ENCODE measurements at regions not wholly inside any gene's neighbourhood (a gene's known extent, or its start where the extent isn't known, plus 50 kb on each side); places are given as distances from the start of the nearest gene placed in this dataset.

DNA sequence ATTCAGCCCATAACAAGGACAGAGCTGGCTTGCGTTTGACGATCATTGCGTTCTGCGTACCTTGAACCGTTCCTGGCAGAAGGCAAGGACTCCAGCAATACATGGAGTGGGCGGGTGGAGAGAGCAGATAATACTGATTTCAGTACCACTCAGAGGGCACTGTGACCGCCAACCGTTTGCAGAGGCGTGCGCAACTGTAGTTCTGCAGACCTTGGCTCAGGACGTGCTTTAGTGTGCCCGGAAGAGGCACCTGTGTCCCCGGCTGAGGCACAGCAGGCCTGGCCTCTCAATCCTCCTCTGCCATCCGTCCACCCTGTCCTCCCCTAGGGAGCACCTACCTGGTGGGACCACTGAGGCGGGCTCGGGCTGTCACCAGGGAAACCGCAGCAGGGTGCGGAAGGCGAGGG is 117.6 kb upstream of the USP29 start:
- DNase-seq (ENCODE audit: low read depth in 1 of 2, low spot score in 1 of 2) (no peak), FAIRE-seq (no peak)
- TF ChIP-seq ZNF302 (CRISPR knock-in tag; IDR thresholded peaks at IDR 0.05) (no peak), EHF (CRISPR knock-in tag; IDR thresholded peaks at IDR 0.05) (no peak), BHLHE40 (IDR thresholded peaks at IDR 0.05; ENCODE audit: low read depth, low read length) (no peak), SMC3 (IDR thresholded peaks at IDR 0.05) (no peak), POLR2AphosphoS2 (conservative IDR thresholded peaks at IDR 0.05; ENCODE audit: low read length) (no peak), SREBF2 (IDR thresholded peaks at IDR 0.05) (no peak), KDM5A (IDR thresholded peaks at IDR 0.05) (no peak)
- TF ChIP-seq, protein P1, sequence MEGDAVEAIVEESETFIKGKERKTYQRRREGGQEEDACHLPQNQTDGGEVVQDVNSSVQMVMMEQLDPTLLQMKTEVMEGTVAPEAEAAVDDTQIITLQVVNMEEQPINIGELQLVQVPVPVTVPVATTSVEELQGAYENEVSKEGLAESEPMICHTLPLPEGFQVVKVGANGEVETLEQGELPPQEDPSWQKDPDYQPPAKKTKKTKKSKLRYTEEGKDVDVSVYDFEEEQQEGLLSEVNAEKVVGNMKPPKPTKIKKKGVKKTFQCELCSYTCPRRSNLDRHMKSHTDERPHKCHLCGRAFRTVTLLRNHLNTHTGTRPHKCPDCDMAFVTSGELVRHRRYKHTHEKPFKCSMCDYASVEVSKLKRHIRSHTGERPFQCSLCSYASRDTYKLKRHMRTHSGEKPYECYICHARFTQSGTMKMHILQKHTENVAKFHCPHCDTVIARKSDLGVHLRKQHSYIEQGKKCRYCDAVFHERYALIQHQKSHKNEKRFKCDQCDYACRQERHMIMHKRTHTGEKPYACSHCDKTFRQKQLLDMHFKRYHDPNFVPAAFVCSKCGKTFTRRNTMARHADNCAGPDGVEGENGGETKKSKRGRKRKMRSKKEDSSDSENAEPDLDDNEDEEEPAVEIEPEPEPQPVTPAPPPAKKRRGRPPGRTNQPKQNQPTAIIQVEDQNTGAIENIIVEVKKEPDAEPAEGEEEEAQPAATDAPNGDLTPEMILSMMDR (IDR thresholded peaks at IDR 0.05) = no peak
- TF ChIP-seq, protein P2, sequence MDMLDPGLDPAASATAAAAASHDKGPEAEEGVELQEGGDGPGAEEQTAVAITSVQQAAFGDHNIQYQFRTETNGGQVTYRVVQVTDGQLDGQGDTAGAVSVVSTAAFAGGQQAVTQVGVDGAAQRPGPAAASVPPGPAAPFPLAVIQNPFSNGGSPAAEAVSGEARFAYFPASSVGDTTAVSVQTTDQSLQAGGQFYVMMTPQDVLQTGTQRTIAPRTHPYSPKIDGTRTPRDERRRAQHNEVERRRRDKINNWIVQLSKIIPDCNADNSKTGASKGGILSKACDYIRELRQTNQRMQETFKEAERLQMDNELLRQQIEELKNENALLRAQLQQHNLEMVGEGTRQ (IDR thresholded peaks at IDR 0.05) = no peak

DNA sequence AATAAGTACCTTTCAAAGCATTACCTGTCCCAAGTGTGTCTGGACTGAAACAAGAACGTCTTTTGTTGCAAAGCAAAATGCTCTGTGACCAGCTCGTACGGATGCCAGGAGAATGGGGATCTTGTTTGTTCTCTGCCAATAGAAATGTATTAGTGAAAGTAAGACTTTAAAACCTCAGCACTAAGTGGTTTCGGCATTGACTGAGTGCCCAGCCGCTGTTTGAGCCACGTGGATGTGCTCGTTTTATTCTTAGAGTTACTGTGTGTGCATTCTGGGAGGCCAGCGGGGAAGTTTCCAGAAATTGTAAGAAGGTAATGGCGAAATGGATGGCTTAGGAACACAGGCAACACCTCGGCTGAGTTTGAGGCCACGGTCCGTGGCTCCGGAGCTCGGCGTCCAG is 117.1 kb upstream of the USP29 start:
- FAIRE-seq (no peak), ATAC-seq (no peak), DNase-seq (ENCODE audit: low read depth in 1 of 2, low spot score in 1 of 2) (no peak)
- ChIA-PET POLR2A (no interaction called here), CTCF (no interaction called here)
- WGBS (ENCODE audit: missing lambda C conversion rate) = 24% methylated on average over 15 of the region's 15 CpGs
- Histone ChIP-seq H3K9me3 (peaks cover 54% of the 10 kb centered on the region), H3K4me3 (no peak overlapping the region), H3K27ac (no peak overlapping the region), H3K4me2 (no peak overlapping the region), H3K4me1 (no peaks in the 10 kb centered on the region)
- TF ChIP-seq RNF2 (IDR thresholded peaks at IDR 0.05; ENCODE audit: borderline replicate concordance, low read depth) (no peak), FOXS1 (CRISPR knock-in tag; IDR thresholded peaks at IDR 0.05) (no peak)
- TF ChIP-seq, protein P3, sequence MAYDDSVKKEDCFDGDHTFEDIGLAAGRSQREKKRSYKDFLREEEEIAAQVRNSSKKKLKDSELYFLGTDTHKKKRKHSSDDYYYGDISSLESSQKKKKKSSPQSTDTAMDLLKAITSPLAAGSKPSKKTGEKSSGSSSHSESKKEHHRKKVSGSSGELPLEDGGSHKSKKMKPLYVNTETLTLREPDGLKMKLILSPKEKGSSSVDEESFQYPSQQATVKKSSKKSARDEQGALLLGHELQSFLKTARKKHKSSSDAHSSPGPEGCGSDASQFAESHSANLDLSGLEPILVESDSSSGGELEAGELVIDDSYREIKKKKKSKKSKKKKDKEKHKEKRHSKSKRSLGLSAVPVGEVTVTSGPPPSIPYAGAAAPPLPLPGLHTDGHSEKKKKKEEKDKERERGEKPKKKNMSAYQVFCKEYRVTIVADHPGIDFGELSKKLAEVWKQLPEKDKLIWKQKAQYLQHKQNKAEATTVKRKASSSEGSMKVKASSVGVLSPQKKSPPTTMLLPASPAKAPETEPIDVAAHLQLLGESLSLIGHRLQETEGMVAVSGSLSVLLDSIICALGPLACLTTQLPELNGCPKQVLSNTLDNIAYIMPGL (CRISPR knock-in tag; IDR thresholded peaks at IDR 0.05; ENCODE audit: borderline replicate concordance) = no peak

More for the DNA sequence above, 117.6 kb upstream of the USP29 start:
- no peak overlapping the region for H3K4me3 ChIP-seq
- ATAC-seq = no peak
- WGBS (ENCODE audit: missing lambda C conversion rate) = 37% methylated on average over 19 of the region's 19 CpGs
- ChIA-PET CTCF (no interaction called here), POLR2A (no interaction called here)
- H3K4me2 ChIP-seq = no peak overlapping the region
- no peaks in the 10 kb centered on the region for H3K4me1 ChIP-seq
- H3K9me3 ChIP-seq = peaks cover 50% of the 10 kb centered on the region
- H3K27ac ChIP-seq = no peak overlapping the region

DNA sequence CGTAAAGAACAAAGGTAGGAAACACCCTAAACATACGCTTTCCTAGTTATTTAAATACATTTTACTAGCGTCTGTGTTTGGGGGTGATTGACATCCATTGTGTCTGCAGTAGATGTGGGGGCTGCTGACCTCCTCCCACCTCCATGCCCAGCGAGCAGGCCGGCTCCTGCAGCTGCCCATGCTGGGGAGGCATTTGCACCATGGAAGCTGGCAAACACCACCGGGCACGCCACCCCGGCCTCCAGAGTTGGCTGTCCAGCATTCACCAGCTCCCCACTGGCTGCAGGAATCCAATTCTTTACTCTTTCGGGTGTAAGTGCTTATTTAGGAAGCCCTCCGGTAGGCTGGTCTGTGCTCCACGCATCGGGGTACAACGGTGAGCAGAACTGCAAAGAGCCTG is 115.4 kb upstream of the USP29 start:
- POLR2A ChIA-PET = no interaction called here
- Histone ChIP-seq H3K4me1 (no peaks in the 10 kb centered on the region), H3K27ac (no peak overlapping the region), H3K4me3 (no peak overlapping the region), H3K9me3 (peaks cover 51% of the 10 kb centered on the region), H3K4me2 (no peak overlapping the region)
- WGBS (ENCODE audit: missing lambda C conversion rate) = 43% methylated on average over 10 of the region's 13 CpGs
- no peak for ATAC-seq
- no peak for TF ChIP-seq EHMT2 (IDR thresholded peaks at IDR 0.05; ENCODE audit: low read depth)
- TF ChIP-seq CEBPB (IDR thresholded peaks at IDR 0.05) = no peak
- TF ChIP-seq, protein P4, sequence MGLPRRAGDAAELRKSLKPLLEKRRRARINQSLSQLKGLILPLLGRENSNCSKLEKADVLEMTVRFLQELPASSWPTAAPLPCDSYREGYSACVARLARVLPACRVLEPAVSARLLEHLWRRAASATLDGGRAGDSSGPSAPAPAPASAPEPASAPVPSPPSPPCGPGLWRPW (IDR thresholded peaks at IDR 0.05) = no peak
- no peak for DNase-seq (ENCODE audit: low read depth in 1 of 2, low spot score in 1 of 2)
- CTCF ChIA-PET = no interaction called here
- FAIRE-seq = no peak

DNA sequence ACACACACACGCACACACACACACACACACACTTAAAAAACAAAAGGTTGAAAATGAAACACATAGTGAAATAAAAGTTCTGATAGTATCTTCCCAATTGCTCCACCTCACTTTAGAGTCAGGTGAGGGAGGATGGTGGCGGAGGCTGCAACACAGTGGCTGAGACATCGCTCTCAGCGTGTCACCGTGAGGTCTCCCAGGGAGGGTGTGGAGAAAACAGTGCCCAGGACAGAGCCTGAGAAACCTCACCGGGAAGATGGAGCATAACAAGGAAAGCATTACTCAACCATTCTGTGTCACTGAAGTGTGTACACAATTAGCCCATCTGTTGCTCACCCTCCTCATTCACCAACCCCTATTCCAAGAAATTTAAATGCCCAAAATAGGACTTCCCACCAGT is 111.4 kb upstream of the USP29 start:
- H3K4me1 ChIP-seq = no peaks in the 10 kb centered on the region
- no peak for DNase-seq (ENCODE audit: low read depth in 1 of 2, low spot score in 1 of 2)
- POLR2A ChIA-PET = no interaction called here
- no peak for FAIRE-seq
- TF ChIP-seq KDM1A (IDR thresholded peaks at IDR 0.05; ENCODE audit: low read depth) (no peak), RFX5 (IDR thresholded peaks at IDR 0.05) (no peak), MYC (IDR thresholded peaks at IDR 0.05; ENCODE audit: borderline replicate concordance, low read length) (no peak), TFCP2L1 (CRISPR knock-in tag; IDR thresholded peaks at IDR 0.05) (no peak), CBX8 (IDR thresholded peaks at IDR 0.05) (no peak)
- TF ChIP-seq, protein P5, sequence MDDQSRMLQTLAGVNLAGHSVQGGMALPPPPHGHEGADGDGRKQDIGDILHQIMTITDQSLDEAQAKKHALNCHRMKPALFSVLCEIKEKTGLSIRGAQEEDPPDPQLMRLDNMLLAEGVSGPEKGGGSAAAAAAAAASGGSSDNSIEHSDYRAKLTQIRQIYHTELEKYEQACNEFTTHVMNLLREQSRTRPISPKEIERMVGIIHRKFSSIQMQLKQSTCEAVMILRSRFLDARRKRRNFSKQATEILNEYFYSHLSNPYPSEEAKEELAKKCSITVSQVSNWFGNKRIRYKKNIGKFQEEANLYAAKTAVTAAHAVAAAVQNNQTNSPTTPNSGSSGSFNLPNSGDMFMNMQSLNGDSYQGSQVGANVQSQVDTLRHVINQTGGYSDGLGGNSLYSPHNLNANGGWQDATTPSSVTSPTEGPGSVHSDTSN (IDR thresholded peaks at IDR 0.05) = no peak
- H3K27ac ChIP-seq = no peak overlapping the region
- no peak overlapping the region for H3K4me3 ChIP-seq
- H3K4me2 ChIP-seq = no peak overlapping the region
- ATAC-seq = no peak
- CTCF ChIA-PET = no interaction called here
- peaks cover 43% of the 10 kb centered on the region for H3K9me3 ChIP-seq
- 8% methylated on average over 6 of the region's 6 CpGs for WGBS (ENCODE audit: missing lambda C conversion rate)

Measured in A549 (cell line).